ENCODE measurements at regions not wholly inside any gene's neighbourhood (a gene's known extent, or its start where the extent isn't known, plus 50 kb on each side); places are given as distances from the start of the nearest gene placed in this dataset.

GRCh38 chr2:176753752-176754474 is 458.7 kb upstream of the HNRNPA3 start:
- Histone ChIP-seq H3K4me3 (no peak overlapping the region), H3K9me2 (replicated peaks; ENCODE audit: insufficient read depth) (no peaks in the 10 kb centered on the region), H3K79me2 (no peaks in the 10 kb centered on the region), H4K20me1 (ENCODE audit: insufficient read depth, poor library complexity, severe bottlenecking) (no peaks in the 10 kb centered on the region), H3K4me1 (ENCODE audit: insufficient read depth) (no peaks in the 10 kb centered on the region), H3K27ac (no peak overlapping the region), H2AFZ (no peak overlapping the region), H3K36me3 (replicated peaks; ENCODE audit: insufficient read depth, low read depth) (no peaks in the 10 kb centered on the region), H3K27me3 (no peaks in the 10 kb centered on the region), H3K4me2 (no peak overlapping the region), H3K9me3 (ENCODE audit: low read depth) (no peaks in the 10 kb centered on the region)
- TF ChIP-seq, protein P1, sequence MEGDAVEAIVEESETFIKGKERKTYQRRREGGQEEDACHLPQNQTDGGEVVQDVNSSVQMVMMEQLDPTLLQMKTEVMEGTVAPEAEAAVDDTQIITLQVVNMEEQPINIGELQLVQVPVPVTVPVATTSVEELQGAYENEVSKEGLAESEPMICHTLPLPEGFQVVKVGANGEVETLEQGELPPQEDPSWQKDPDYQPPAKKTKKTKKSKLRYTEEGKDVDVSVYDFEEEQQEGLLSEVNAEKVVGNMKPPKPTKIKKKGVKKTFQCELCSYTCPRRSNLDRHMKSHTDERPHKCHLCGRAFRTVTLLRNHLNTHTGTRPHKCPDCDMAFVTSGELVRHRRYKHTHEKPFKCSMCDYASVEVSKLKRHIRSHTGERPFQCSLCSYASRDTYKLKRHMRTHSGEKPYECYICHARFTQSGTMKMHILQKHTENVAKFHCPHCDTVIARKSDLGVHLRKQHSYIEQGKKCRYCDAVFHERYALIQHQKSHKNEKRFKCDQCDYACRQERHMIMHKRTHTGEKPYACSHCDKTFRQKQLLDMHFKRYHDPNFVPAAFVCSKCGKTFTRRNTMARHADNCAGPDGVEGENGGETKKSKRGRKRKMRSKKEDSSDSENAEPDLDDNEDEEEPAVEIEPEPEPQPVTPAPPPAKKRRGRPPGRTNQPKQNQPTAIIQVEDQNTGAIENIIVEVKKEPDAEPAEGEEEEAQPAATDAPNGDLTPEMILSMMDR (IDR thresholded peaks at IDR 0.05; ENCODE audit: poor library complexity) = no peak
- TF ChIP-seq EZH2 (IDR thresholded peaks at IDR 0.05; ENCODE audit: borderline replicate concordance) = no peak
- no peak for TF ChIP-seq EZH2phosphoT487 (IDR thresholded peaks at IDR 0.05; ENCODE audit: low read depth, severe bottlenecking, unreplicated experiment)
- 88% methylated on average over 2 of the region's 2 CpGs for WGBS (ENCODE audit: low lambda C conversion rate, missing lambda C conversion rate)
- DNase-seq (ENCODE audit: low spot score) = no peak

DNA sequence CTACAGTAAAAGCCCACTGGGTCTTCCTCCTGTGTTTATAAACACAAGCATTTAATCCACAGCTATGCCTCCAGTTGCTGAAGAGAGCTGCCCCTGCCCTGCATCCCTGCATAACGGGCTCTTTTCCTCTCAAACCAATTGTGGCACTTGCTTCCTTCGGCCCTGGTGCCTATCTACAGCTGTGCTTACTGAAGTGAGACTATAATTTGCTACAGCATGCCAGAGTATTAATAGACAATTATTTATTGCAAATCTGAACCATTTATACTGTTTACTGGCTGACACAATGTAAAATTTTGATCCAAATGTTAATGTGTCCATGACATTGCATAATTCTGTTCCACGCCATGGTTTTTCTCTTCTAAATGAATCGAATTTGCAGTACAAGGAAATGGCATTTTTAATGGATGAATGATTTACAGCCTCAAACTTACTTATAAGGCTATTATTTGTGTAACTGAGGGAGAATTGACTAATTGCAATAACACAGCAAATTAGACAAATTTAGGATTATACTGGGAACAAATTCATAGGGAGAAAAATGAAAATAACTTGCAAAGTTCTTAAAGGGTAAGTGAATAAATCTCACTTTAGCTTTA is 457.0 kb upstream of the HNRNPA3 start:
- Histone ChIP-seq H3K79me2 (no peaks in the 10 kb centered on the region), H3K4me3 (no peak overlapping the region), H2AFZ (no peak overlapping the region), H3K36me3 (replicated peaks; ENCODE audit: insufficient read depth, low read depth) (no peaks in the 10 kb centered on the region), H3K27me3 (no peaks in the 10 kb centered on the region), H3K9me2 (replicated peaks; ENCODE audit: insufficient read depth) (no peaks in the 10 kb centered on the region), H3K4me2 (no peak overlapping the region), H3K4me1 (ENCODE audit: insufficient read depth) (no peaks in the 10 kb centered on the region), H3K9me3 (ENCODE audit: low read depth) (no peaks in the 10 kb centered on the region), H3K27ac (no peak overlapping the region), H4K20me1 (ENCODE audit: insufficient read depth, poor library complexity, severe bottlenecking) (no peaks in the 10 kb centered on the region)
- DNase-seq (ENCODE audit: low spot score) = no peak
- WGBS (ENCODE audit: low lambda C conversion rate, missing lambda C conversion rate) = 87% methylated on average over 4 of the region's 4 CpGs
- TF ChIP-seq, protein P1 (IDR thresholded peaks at IDR 0.05; ENCODE audit: poor library complexity) = no peak
- TF ChIP-seq EZH2 (IDR thresholded peaks at IDR 0.05; ENCODE audit: borderline replicate concordance) (no peak), EZH2phosphoT487 (IDR thresholded peaks at IDR 0.05; ENCODE audit: low read depth, severe bottlenecking, unreplicated experiment) (no peak)

- H4K20me1 ChIP-seq (ENCODE audit: insufficient read depth, poor library complexity, severe bottlenecking) = no peaks in the 10 kb centered on the region
- H3K9me2 ChIP-seq (replicated peaks; ENCODE audit: insufficient read depth) = no peaks in the 10 kb centered on the region
- no peaks in the 10 kb centered on the region for H3K4me1 ChIP-seq (ENCODE audit: insufficient read depth)
- TF ChIP-seq, protein P1 (IDR thresholded peaks at IDR 0.05; ENCODE audit: poor library complexity) = no peak
- TF ChIP-seq EZH2 (IDR thresholded peaks at IDR 0.05; ENCODE audit: borderline replicate concordance) (no peak), EZH2phosphoT487 (IDR thresholded peaks at IDR 0.05; ENCODE audit: low read depth, severe bottlenecking, unreplicated experiment) (no peak)
- no peak overlapping the region for H2AFZ ChIP-seq
- WGBS (ENCODE audit: low lambda C conversion rate, missing lambda C conversion rate) = 50% methylated on average over 3 of the region's 3 CpGs
- no peaks in the 10 kb centered on the region for H3K79me2 ChIP-seq
- DNase-seq (ENCODE audit: low spot score) = no peak
- H3K4me3 ChIP-seq = no peak overlapping the region
- H3K27ac ChIP-seq = no peak overlapping the region
- no peak overlapping the region for H3K4me2 ChIP-seq
- no peaks in the 10 kb centered on the region for H3K9me3 ChIP-seq (ENCODE audit: low read depth)
- H3K27me3 ChIP-seq = no peaks in the 10 kb centered on the region
- H3K36me3 ChIP-seq (replicated peaks; ENCODE audit: insufficient read depth, low read depth) = no peaks in the 10 kb centered on the region
These were observed 454.2 kb upstream of the HNRNPA3 start for GRCh38 chr2:176758426-176758825.
